K562 (cell line): ENCODE measurements at regions not wholly inside any gene's neighbourhood (a gene's known extent, or its start where the extent isn't known, plus 50 kb on each side); places are given as distances from the start of the nearest gene placed in this dataset.

Experiments
- CBX3 ChIP-seq, 2 experiments: IDR thresholded peaks; 1 replicate in 1 of 2; 2 replicates in 1 of 2; pipeline ENCODE4 v1.6.1; 2012; ENCODE audit warnings: inconsistent platforms in 2 of 2, low read length in 2 of 2, borderline replicate concordance in 1 of 2, control low read depth in 1 of 2
- CCAR2 ChIP-seq: fragments of 200-400 bp; formaldehyde crosslinking; IDR thresholded peaks from 2 replicates; pipeline ENCODE4 v1.6.1; 2017; ENCODE audit warnings: mild to moderate bottlenecking, low read depth, low read length
- MEF2D ChIP-seq: conservative IDR thresholded peaks from 2 replicates; pipeline ENCODE4 v1.6.1; 2016; ENCODE audit warnings: low read depth, missing genetic modification characterization, missing compliant biosample characterization
- POLR2H ChIP-seq: IDR thresholded peaks from 2 replicates; pipeline ENCODE4 v1.6.1; 2016; ENCODE audit warnings: missing genetic modification characterization, low read depth, mild to moderate bottlenecking, control low read depth, missing compliant biosample characterization, moderate library complexity
- RBM17 ChIP-seq: fragments of 200-400 bp; formaldehyde crosslinking; IDR thresholded peaks from 2 replicates; pipeline ENCODE4 v1.6.1; 2017; ENCODE audit warnings: low read depth, mild to moderate bottlenecking, low read length, borderline replicate concordance
- SRSF1 ChIP-seq: fragments of 200-400 bp; formaldehyde crosslinking; IDR thresholded peaks from 2 replicates; pipeline ENCODE4 v1.6.1; 2017; ENCODE audit warnings: mild to moderate bottlenecking, low read depth, low read length, moderate library complexity
- ZBTB7A ChIP-seq: IDR thresholded peaks from 2 replicates; pipeline ENCODE4 v1.6.1; 2011; ENCODE audit warnings: low read depth, mild to moderate bottlenecking, low read length, moderate library complexity, borderline replicate concordance; ENCODE audit not compliant: control insufficient read depth
- ZNF184 ChIP-seq: sonication (generic); formaldehyde crosslinking; IDR thresholded peaks from 2 replicates; pipeline ENCODE4 v1.5.0; 2020; ENCODE audit warnings: missing genetic modification reagents
- ZNF445 ChIP-seq: fragments of 250-450 bp; sonication (Bioruptor Pico); IDR thresholded peaks from 2 replicates; pipeline ENCODE4 v1.4.0; 2020; ENCODE audit warnings: low read depth, mild to moderate bottlenecking, moderate library complexity
- ZNF57 ChIP-seq: fragments of 450-650 bp; formaldehyde crosslinking; IDR thresholded peaks from 2 replicates; pipeline ENCODE4 v1.4.0; 2020; ENCODE audit warnings: mild to moderate bottlenecking, moderate library complexity
- TF ChIP-seq, protein P1 (sequence below): fragments of 250-450 bp; sonication (Bioruptor Pico); IDR thresholded peaks from 2 replicates; pipeline ENCODE4 v1.9.0; 2021; ENCODE audit warnings: mild to moderate bottlenecking
- TF ChIP-seq, protein P2 (sequence below), 3 experiments: fragments of 200-800 bp in 1 of 3; sonication (Bioruptor generic) in 1 of 3; sonication (generic) in 1 of 3; formaldehyde crosslinking in 1 of 3; IDR thresholded peaks; 2 replicates each; pipeline versions ENCODE4 v1.6.1 to v1.8.0; 2016 to 2022; ENCODE audit warnings: mild to moderate bottlenecking in 2 of 3, missing compliant biosample characterization in 2 of 3, missing genetic modification characterization in 2 of 3, missing genetic modification reagents in 1 of 3
- TF ChIP-seq, protein P3 (sequence below): fragments of 450-650 bp; IDR thresholded peaks from one replicate; pipeline ENCODE4 v1.6.1; 2018; ENCODE audit warnings: mild to moderate bottlenecking, moderate library complexity; ENCODE audit not compliant: partially characterized antibody
- TF ChIP-seq, protein P4 (sequence below): fragments of 450-650 bp; IDR thresholded peaks from 2 replicates; pipeline ENCODE4 v1.6.1; 2016; ENCODE audit warnings: missing biosample characterization, missing genetic modification characterization
- TF ChIP-seq, protein P5 (sequence below): IDR thresholded peaks from 3 replicates; pipeline ENCODE4 v1.6.1; 2011; ENCODE audit warnings: borderline replicate concordance, mild to moderate bottlenecking; ENCODE audit not compliant: insufficient read length, insufficient read depth
- TF ChIP-seq, protein P6 (sequence below): fragments of 250-450 bp; sonication (Bioruptor Pico); IDR thresholded peaks from 2 replicates; pipeline ENCODE4 v1.4.0; 2020

DNA sequence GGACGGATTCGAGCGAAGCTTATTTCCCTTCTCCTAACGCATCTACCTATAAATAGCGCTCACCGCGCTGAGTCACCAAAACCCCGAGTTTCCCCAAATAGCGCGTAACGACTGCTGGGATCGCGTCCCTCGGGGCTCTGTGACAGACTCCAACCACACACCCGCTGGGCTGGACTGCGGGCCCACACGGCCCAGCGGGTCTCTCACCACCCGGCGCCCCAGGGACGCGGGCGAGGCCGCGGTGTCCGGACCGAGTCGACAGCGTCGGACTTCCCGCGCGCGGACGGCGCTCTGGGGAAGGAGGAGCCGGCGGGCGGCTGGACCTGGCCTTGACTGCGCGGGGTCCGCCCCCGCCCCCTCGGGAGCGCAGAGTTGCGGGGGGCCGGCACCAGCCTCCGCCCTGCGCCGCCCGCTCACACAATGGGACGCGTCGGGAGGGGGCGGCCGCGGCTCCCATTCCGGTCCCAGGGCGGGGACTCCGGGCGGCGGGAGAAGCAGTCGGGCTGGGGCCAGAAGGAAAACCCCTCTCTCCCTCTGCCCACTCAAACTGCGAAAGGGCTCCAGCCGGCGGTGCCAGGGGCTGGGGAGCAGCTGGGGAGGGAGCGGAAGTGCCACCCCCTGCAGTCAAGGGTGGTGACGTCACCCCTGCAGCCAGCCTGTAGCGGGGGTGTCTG lies 108.8 kb downstream of the KCNRG start (continued):
- TF ChIP-seq POLR2H (peak; percentile 70), SRSF1 (no peak), MEF2D (peak; percentile 96), CCAR2 (no peak), RBM17 (no peak), ZNF445 (CRISPR knock-in tag) (no peak), CBX3 (IDR thresholded peaks at IDR 0.05; ENCODE audit: borderline replicate concordance in 1 of 2, low read length in 2 of 2) (no peak), ZNF57 (CRISPR knock-in tag) (no peak), ZNF184 (CRISPR knock-in tag) (no peak), ZBTB7A (peak; percentile 65; the same call in 1 of the 2 replicates)
- TF ChIP-seq, protein P1, sequence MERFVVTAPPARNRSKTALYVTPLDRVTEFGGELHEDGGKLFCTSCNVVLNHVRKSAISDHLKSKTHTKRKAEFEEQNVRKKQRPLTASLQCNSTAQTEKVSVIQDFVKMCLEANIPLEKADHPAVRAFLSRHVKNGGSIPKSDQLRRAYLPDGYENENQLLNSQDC (CRISPR knock-in tag) = no peak
- TF ChIP-seq, protein P2, sequence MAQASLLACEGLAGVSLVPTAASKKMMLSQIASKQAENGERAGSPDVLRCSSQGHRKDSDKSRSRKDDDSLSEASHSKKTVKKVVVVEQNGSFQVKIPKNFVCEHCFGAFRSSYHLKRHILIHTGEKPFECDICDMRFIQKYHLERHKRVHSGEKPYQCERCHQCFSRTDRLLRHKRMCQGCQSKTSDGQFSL (CRISPR knock-in tag; IDR thresholded peaks at IDR 0.05) = no peak
- TF ChIP-seq, protein P2 (tag; IDR thresholded peaks at IDR 0.05) = no peak
- TF ChIP-seq, protein P3, sequence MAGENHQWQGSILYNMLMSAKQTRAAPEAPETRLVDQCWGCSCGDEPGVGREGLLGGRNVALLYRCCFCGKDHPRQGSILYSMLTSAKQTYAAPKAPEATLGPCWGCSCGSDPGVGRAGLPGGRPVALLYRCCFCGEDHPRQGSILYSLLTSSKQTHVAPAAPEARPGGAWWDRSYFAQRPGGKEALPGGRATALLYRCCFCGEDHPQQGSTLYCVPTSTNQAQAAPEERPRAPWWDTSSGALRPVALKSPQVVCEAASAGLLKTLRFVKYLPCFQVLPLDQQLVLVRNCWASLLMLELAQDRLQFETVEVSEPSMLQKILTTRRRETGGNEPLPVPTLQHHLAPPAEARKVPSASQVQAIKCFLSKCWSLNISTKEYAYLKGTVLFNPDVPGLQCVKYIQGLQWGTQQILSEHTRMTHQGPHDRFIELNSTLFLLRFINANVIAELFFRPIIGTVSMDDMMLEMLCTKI = no peak
- TF ChIP-seq, protein P4, sequence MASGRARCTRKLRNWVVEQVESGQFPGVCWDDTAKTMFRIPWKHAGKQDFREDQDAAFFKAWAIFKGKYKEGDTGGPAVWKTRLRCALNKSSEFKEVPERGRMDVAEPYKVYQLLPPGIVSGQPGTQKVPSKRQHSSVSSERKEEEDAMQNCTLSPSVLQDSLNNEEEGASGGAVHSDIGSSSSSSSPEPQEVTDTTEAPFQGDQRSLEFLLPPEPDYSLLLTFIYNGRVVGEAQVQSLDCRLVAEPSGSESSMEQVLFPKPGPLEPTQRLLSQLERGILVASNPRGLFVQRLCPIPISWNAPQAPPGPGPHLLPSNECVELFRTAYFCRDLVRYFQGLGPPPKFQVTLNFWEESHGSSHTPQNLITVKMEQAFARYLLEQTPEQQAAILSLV (tag) = no peak
- TF ChIP-seq, protein P5, sequence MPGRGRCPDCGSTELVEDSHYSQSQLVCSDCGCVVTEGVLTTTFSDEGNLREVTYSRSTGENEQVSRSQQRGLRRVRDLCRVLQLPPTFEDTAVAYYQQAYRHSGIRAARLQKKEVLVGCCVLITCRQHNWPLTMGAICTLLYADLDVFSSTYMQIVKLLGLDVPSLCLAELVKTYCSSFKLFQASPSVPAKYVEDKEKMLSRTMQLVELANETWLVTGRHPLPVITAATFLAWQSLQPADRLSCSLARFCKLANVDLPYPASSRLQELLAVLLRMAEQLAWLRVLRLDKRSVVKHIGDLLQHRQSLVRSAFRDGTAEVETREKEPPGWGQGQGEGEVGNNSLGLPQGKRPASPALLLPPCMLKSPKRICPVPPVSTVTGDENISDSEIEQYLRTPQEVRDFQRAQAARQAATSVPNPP = no peak
- TF ChIP-seq, protein P6, sequence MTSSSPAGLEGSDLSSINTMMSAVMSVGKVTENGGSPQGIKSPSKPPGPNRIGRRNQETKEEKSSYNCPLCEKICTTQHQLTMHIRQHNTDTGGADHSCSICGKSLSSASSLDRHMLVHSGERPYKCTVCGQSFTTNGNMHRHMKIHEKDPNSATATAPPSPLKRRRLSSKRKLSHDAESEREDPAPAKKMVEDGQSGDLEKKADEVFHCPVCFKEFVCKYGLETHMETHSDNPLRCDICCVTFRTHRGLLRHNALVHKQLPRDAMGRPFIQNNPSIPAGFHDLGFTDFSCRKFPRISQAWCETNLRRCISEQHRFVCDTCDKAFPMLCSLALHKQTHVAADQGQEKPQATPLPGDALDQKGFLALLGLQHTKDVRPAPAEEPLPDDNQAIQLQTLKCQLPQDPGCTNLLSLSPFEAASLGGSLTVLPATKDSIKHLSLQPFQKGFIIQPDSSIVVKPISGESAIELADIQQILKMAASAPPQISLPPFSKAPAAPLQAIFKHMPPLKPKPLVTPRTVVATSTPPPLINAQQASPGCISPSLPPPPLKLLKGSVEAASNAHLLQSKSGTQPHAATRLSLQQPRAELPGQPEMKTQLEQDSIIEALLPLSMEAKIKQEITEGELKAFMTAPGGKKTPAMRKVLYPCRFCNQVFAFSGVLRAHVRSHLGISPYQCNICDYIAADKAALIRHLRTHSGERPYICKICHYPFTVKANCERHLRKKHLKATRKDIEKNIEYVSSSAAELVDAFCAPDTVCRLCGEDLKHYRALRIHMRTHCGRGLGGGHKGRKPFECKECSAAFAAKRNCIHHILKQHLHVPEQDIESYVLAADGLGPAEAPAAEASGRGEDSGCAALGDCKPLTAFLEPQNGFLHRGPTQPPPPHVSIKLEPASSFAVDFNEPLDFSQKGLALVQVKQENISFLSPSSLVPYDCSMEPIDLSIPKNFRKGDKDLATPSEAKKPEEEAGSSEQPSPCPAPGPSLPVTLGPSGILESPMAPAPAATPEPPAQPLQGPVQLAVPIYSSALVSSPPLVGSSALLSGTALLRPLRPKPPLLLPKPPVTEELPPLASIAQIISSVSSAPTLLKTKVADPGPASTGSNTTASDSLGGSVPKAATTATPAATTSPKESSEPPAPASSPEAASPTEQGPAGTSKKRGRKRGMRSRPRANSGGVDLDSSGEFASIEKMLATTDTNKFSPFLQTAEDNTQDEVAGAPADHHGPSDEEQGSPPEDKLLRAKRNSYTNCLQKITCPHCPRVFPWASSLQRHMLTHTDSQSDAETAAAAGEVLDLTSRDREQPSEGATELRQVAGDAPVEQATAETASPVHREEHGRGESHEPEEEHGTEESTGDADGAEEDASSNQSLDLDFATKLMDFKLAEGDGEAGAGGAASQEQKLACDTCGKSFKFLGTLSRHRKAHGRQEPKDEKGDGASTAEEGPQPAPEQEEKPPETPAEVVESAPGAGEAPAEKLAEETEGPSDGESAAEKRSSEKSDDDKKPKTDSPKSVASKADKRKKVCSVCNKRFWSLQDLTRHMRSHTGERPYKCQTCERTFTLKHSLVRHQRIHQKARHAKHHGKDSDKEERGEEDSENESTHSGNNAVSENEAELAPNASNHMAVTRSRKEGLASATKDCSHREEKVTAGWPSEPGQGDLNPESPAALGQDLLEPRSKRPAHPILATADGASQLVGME = no peak
